H9 (cell line): ENCODE measurements at regions not wholly inside any gene's neighbourhood (a gene's known extent, or its start where the extent isn't known, plus 50 kb on each side); places are given as distances from the start of the nearest gene placed in this dataset.

ENCODE experiments used
- DNase-seq: peaks from one replicate; pipeline ENCODE4 v3.0.0-alpha.2; 2017
- H2AFZ ChIP-seq: one replicate; pipeline ENCODE4 v1.6.1; 2013; ENCODE audit warnings: mild to moderate bottlenecking, low read length, control low read depth, moderate library complexity
- H2AK5ac ChIP-seq: 2 replicates; pipeline ENCODE4 v1.6.1; 2013; ENCODE audit warnings: low read length, control low read depth, mixed read lengths; ENCODE audit not compliant: insufficient read length
- H2BK120ac ChIP-seq: one replicate; pipeline ENCODE4 v1.6.1; 2013; ENCODE audit warnings: low read depth, mild to moderate bottlenecking, low read length, control low read depth, inconsistent platforms; ENCODE audit not compliant: poor library complexity, severe bottlenecking
- H2BK12ac ChIP-seq: 2 replicates; pipeline ENCODE4 v1.6.1; 2013; ENCODE audit warnings: low read length, control low read depth, mixed read lengths, low read depth; ENCODE audit not compliant: insufficient read length
- H2BK15ac ChIP-seq: 2 replicates; pipeline ENCODE4 v1.6.1; 2013; ENCODE audit warnings: low read depth, low read length, control low read depth
- H2BK20ac ChIP-seq: one replicate; pipeline ENCODE4 v1.6.1; 2013; ENCODE audit warnings: low read depth, mild to moderate bottlenecking, low read length, control low read depth, inconsistent platforms; ENCODE audit not compliant: poor library complexity, severe bottlenecking
- H2BK5ac ChIP-seq: 2 replicates; pipeline ENCODE4 v1.6.1; 2013; ENCODE audit warnings: low read length, control low read depth, mixed read lengths; ENCODE audit not compliant: insufficient read length
- H3K14ac ChIP-seq: 2 replicates; pipeline ENCODE4 v1.6.1; 2013; ENCODE audit warnings: low read length, control low read depth; ENCODE audit not compliant: insufficient read depth
- H3K18ac ChIP-seq: 2 replicates; pipeline ENCODE4 v1.6.1; 2013; ENCODE audit warnings: low read depth, mild to moderate bottlenecking, mixed read lengths, low read length, control low read depth; ENCODE audit not compliant: insufficient read length
- H3K23ac ChIP-seq: 2 replicates; pipeline ENCODE4 v1.6.1; 2013; ENCODE audit warnings: low read length, control low read depth, mixed read lengths, low read depth; ENCODE audit not compliant: insufficient read length
- H3K23me2 ChIP-seq: 2 replicates; pipeline ENCODE4 v1.6.1; 2013; ENCODE audit warnings: low read depth, mild to moderate bottlenecking, mixed read lengths, low read length, control low read depth; ENCODE audit not compliant: insufficient read length, poor library complexity, severe bottlenecking
- H3K27ac ChIP-seq: 2 replicates; pipeline ENCODE4 v1.5.1; 2013; ENCODE audit warnings: low read length, control low read depth, mixed read lengths, low read depth; ENCODE audit not compliant: insufficient read length
- H3K27me3 ChIP-seq: 2 replicates; pipeline ENCODE4 v1.6.1; 2013; ENCODE audit warnings: low read length, control low read depth, inconsistent platforms; ENCODE audit not compliant: insufficient read depth
- H3K4ac ChIP-seq: 2 replicates; pipeline ENCODE4 v1.6.1; 2013; ENCODE audit warnings: low read depth, mild to moderate bottlenecking, control low read depth, inconsistent platforms, low read length, moderate library complexity
- H3K4me1 ChIP-seq: 2 replicates; pipeline ENCODE4 v1.6.1; 2013; ENCODE audit warnings: low read length, control low read depth, inconsistent platforms; ENCODE audit not compliant: insufficient read depth
- H3K4me2 ChIP-seq: 2 replicates; pipeline ENCODE4 v1.6.1; 2013; ENCODE audit warnings: low read length, control low read depth, mixed read lengths; ENCODE audit not compliant: insufficient read length, insufficient read depth
- H3K56ac ChIP-seq: 2 replicates; pipeline ENCODE4 v1.6.1; 2013; ENCODE audit warnings: low read depth, mild to moderate bottlenecking, mixed read lengths, low read length, control low read depth; ENCODE audit not compliant: insufficient read length
- H3K79me1 ChIP-seq: 2 replicates; pipeline ENCODE4 v1.6.1; 2013; ENCODE audit warnings: low read depth, mild to moderate bottlenecking, moderate library complexity, low read length, control low read depth, inconsistent platforms; ENCODE audit not compliant: insufficient read depth, poor library complexity, severe bottlenecking
- H3K79me2 ChIP-seq: 2 replicates; pipeline ENCODE4 v1.6.1; 2013; ENCODE audit warnings: low read length, control low read depth, inconsistent platforms; ENCODE audit not compliant: insufficient read depth
- H3K9ac ChIP-seq: 2 replicates; pipeline ENCODE4 v1.6.1; 2013; ENCODE audit warnings: low read length, control low read depth, mixed read lengths; ENCODE audit not compliant: insufficient read length; ENCODE audit errors: extremely low read depth
- H3K9me3 ChIP-seq: one replicate; pipeline ENCODE4 v1.6.1; 2013; ENCODE audit warnings: low read depth, low read length, inconsistent platforms; ENCODE audit not compliant: control insufficient read depth
- H3T11ph ChIP-seq: one replicate; pipeline ENCODE4 v1.6.1; 2013; ENCODE audit warnings: mild to moderate bottlenecking, low read length, control low read depth, inconsistent platforms
- H4K20me1 ChIP-seq: one replicate; pipeline ENCODE4 v1.6.1; 2013; ENCODE audit not compliant: control insufficient read depth, insufficient read length, insufficient read depth
- H4K5ac ChIP-seq: 2 replicates; pipeline ENCODE4 v1.6.1; 2013; ENCODE audit warnings: low read depth, mild to moderate bottlenecking, mixed read lengths, low read length, control low read depth; ENCODE audit not compliant: insufficient read length
- H4K8ac ChIP-seq: replicated peaks from 2 replicates; pipeline ENCODE4 v1.6.1; 2013; ENCODE audit warnings: low read length, control low read depth, mixed read lengths, low read depth; ENCODE audit not compliant: insufficient read length
- H4K91ac ChIP-seq: 2 replicates; pipeline ENCODE4 v1.6.1; 2013; ENCODE audit warnings: low read depth, mild to moderate bottlenecking, moderate library complexity, mixed read lengths, low read length, control low read depth; ENCODE audit not compliant: insufficient read length
- H3K27ac Mint-ChIP-seq, 3 experiments: 2 replicates in 2 of 3; 3 replicates in 1 of 3; pipeline ENCODE4 v1.8.0; 2020 to 2021; ENCODE audit warnings: mixed read lengths in 3 of 3, mild to moderate bottlenecking in 1 of 3, moderate library complexity in 1 of 3
- H3K27me3 Mint-ChIP-seq: 2 replicates; pipeline ENCODE4 v1.8.0; 2021; ENCODE audit warnings: low read depth, mild to moderate bottlenecking, moderate library complexity, mixed read lengths
- H3K36me3 Mint-ChIP-seq, 3 experiments: 2 replicates in 2 of 3; 3 replicates in 1 of 3; pipeline ENCODE4 v1.8.0; 2020 to 2021; ENCODE audit warnings: low read depth in 3 of 3, mixed read lengths in 3 of 3; ENCODE audit not compliant: insufficient read depth in 1 of 3
- H3K4me1 Mint-ChIP-seq, 2 experiments: 2 replicates each; pipeline ENCODE4 v1.8.0; 2020; ENCODE audit warnings: mixed read lengths in 2 of 2
- H3K4me3 Mint-ChIP-seq, 2 experiments: 2 replicates in 1 of 2; 3 replicates in 1 of 2; pipeline ENCODE4 v1.8.0; 2020 to 2021; ENCODE audit warnings: mild to moderate bottlenecking in 2 of 2, mixed read lengths in 2 of 2, moderate library complexity in 1 of 2
- H3K9me3 Mint-ChIP-seq, 2 experiments: 2 replicates in 1 of 2; 3 replicates in 1 of 2; pipeline ENCODE4 v1.8.0; 2020; ENCODE audit warnings: mild to moderate bottlenecking in 2 of 2, mixed read lengths in 2 of 2, moderate library complexity in 1 of 2
- WGBS: extraction: QIAGEN DNeasy Blood & Tissue Kit; methylation state at CpG from one replicate; pipeline ENCODE4 v1.1.7; 2013; ENCODE audit warnings: missing lambda C conversion rate, low lambda C conversion rate, mixed read lengths; ENCODE audit not compliant: insufficient read length; ENCODE audit errors: extremely low coverage; 5-methylcytosine and 5-hydroxymethylcytosine counted together
- TF ChIP-seq, protein P1 (sequence below): fragments of 200-600 bp; sonication (generic); conservative IDR thresholded peaks from 3 replicates; pipeline ENCODE4 v1.8.0; 2021; ENCODE audit warnings: antibody characterized with exemption, mild to moderate bottlenecking

DNA sequence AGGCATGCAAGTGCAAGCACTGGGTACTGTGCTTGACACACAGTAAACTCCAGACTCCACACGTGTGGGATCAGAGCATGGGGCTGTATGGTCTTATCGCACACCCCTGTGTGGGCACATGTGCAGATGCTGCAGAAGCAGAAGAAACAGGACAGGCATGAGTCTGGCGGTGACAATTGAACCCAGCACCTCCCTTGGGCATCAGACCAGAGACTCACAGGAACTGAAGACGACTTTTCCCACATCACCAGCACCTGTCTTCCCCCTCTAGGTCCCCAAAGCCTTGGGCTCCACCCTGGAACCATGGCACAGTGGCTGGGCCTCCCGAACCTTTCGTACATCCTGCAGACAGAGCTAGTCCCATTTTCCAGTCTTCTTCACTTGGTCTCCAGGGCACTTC lies 126.4 kb upstream of the CDH5 start:
- Histone ChIP-seq H3K4me2 (no peak overlapping the region), H3K4me1 (no peaks in the 10 kb centered on the region), H3K27me3 (no peaks in the 10 kb centered on the region), H3K79me2 (no peaks in the 10 kb centered on the region), H3K79me1 (no peaks in the 10 kb centered on the region), H2AFZ (no peak overlapping the region), H3K18ac (no peak overlapping the region), H3K56ac (no peak overlapping the region), H2BK12ac (no peak overlapping the region), H2BK15ac (no peak overlapping the region), H2BK20ac (no peak overlapping the region), H4K20me1 (no peaks in the 10 kb centered on the region), H3K14ac (no peak overlapping the region), H2BK5ac (no peak overlapping the region), H3K27ac (no peak overlapping the region), H3T11ph (no peak overlapping the region), H4K5ac (no peak overlapping the region), H4K8ac (no peak overlapping the region), H4K91ac (no peak overlapping the region), H2AK5ac (no peak overlapping the region), H3K9me3 (no peaks in the 10 kb centered on the region), H3K23ac (no peak overlapping the region), H3K4ac (no peak overlapping the region), H3K9ac (no peak overlapping the region), H2BK120ac (no peak overlapping the region), H3K23me2 (no peaks in the 10 kb centered on the region)
- H3K4me1 Mint-ChIP-seq: peaks cover 4 to 5% of the 10 kb centered on the region in 2 experiments; a peak in 3 of 4 replicates
- peaks cover 10% of the 10 kb centered on the region; the same call in 1 of the 2 replicates for H3K27me3 Mint-ChIP-seq
- peaks cover 0 to 4% of the 10 kb centered on the region in 2 experiments; a peak in 2 of 5 replicates for H3K9me3 Mint-ChIP-seq
- no CpG with 5 or more reads among the region's 6 CpGs for WGBS
- H3K4me3 Mint-ChIP-seq: no peak overlapping the region
- TF ChIP-seq, protein P1, sequence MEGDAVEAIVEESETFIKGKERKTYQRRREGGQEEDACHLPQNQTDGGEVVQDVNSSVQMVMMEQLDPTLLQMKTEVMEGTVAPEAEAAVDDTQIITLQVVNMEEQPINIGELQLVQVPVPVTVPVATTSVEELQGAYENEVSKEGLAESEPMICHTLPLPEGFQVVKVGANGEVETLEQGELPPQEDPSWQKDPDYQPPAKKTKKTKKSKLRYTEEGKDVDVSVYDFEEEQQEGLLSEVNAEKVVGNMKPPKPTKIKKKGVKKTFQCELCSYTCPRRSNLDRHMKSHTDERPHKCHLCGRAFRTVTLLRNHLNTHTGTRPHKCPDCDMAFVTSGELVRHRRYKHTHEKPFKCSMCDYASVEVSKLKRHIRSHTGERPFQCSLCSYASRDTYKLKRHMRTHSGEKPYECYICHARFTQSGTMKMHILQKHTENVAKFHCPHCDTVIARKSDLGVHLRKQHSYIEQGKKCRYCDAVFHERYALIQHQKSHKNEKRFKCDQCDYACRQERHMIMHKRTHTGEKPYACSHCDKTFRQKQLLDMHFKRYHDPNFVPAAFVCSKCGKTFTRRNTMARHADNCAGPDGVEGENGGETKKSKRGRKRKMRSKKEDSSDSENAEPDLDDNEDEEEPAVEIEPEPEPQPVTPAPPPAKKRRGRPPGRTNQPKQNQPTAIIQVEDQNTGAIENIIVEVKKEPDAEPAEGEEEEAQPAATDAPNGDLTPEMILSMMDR: no peak
- no peaks in the 10 kb centered on the region for H3K36me3 Mint-ChIP-seq
- H3K27ac Mint-ChIP-seq: no peak overlapping the region
- DNase-seq: no peak
